ENCODE measurements at regions not wholly inside any gene's neighbourhood (a gene's known extent, or its start where the extent isn't known, plus 50 kb on each side); places are given as distances from the start of the nearest gene placed in this dataset.

- no peak overlapping the region for H3K27ac ChIP-seq
- no peak for DNase-seq (ENCODE audit: extremely low spot score in 2 of 2)
- TF ChIP-seq POLR2A (IDR thresholded peaks at IDR 0.05) (no peak), POLR2AphosphoS5 (IDR thresholded peaks at IDR 0.05; ENCODE audit: insufficient read depth in 1 of 2, low read depth in 1 of 2) (no peak)
- TF ChIP-seq, protein P1, sequence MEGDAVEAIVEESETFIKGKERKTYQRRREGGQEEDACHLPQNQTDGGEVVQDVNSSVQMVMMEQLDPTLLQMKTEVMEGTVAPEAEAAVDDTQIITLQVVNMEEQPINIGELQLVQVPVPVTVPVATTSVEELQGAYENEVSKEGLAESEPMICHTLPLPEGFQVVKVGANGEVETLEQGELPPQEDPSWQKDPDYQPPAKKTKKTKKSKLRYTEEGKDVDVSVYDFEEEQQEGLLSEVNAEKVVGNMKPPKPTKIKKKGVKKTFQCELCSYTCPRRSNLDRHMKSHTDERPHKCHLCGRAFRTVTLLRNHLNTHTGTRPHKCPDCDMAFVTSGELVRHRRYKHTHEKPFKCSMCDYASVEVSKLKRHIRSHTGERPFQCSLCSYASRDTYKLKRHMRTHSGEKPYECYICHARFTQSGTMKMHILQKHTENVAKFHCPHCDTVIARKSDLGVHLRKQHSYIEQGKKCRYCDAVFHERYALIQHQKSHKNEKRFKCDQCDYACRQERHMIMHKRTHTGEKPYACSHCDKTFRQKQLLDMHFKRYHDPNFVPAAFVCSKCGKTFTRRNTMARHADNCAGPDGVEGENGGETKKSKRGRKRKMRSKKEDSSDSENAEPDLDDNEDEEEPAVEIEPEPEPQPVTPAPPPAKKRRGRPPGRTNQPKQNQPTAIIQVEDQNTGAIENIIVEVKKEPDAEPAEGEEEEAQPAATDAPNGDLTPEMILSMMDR (IDR thresholded peaks at IDR 0.05): no peak
- H3K36me3 ChIP-seq: no peaks in the 10 kb centered on the region
- H3K9me3 ChIP-seq: no peaks in the 10 kb centered on the region
- intact Hi-C loops (cut with DNase I): no loop called here
- no peak overlapping the region for H3K4me3 ChIP-seq
- H3K27me3 ChIP-seq: no peaks in the 10 kb centered on the region
- H3K4me1 ChIP-seq: no peaks in the 10 kb centered on the region
Measured at GRCh38 chr14:82354126-82354525, 820.5 kb upstream of the SEL1L start.

GRCh38 chr14:82359201-82359600 is 825.5 kb upstream of the SEL1L start:
- H3K4me1 ChIP-seq: no peaks in the 10 kb centered on the region
- no peaks in the 10 kb centered on the region for H3K9me3 ChIP-seq
- H3K27me3 ChIP-seq: no peaks in the 10 kb centered on the region
- TF ChIP-seq POLR2A (IDR thresholded peaks at IDR 0.05) (no peak), POLR2AphosphoS5 (IDR thresholded peaks at IDR 0.05; ENCODE audit: insufficient read depth in 1 of 2, low read depth in 1 of 2) (no peak)
- TF ChIP-seq, protein P1 (IDR thresholded peaks at IDR 0.05): no peak
- no peak overlapping the region for H3K4me3 ChIP-seq
- intact Hi-C loops (cut with DNase I): no loop called here
- DNase-seq (ENCODE audit: extremely low spot score in 2 of 2): no peak
- no peak overlapping the region for H3K27ac ChIP-seq
- H3K36me3 ChIP-seq: no peaks in the 10 kb centered on the region

- no peaks in the 10 kb centered on the region for H3K36me3 ChIP-seq
- no peak for DNase-seq (ENCODE audit: extremely low spot score in 2 of 2)
- H3K4me1 ChIP-seq: no peaks in the 10 kb centered on the region
- no peak for TF ChIP-seq POLR2A (IDR thresholded peaks at IDR 0.05)
- TF ChIP-seq POLR2AphosphoS5 (IDR thresholded peaks at IDR 0.05; ENCODE audit: insufficient read depth in 1 of 2, low read depth in 1 of 2): no peak
- TF ChIP-seq, protein P1 (IDR thresholded peaks at IDR 0.05): no peak
- no peak overlapping the region for H3K4me3 ChIP-seq
- H3K27me3 ChIP-seq: no peaks in the 10 kb centered on the region
- no peaks in the 10 kb centered on the region for H3K9me3 ChIP-seq
- H3K27ac ChIP-seq: no peak overlapping the region
- intact Hi-C loops (cut with DNase I): no loop called here
Measured at GRCh38 chr14:82362452-82362851, 828.8 kb upstream of the SEL1L start.

DNA sequence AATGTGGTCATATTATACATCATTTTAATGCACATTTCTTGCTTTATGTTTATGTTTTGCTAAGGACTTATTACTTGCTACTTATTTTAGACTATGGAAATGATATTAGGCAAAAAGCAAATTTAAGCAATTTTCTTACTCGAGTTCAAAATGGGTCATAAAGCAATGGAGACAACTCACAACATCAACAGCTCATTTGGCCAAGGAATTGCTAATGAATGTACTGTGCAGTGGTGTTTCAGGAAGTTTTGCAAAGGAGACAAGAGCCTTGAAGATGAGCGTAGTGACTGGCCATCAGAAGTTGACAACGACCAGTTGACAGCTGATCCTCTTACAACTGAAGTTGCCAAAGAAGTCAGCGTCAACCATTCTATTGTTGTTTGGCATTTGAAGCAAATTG is 831.8 kb upstream of the SEL1L start:
- intact Hi-C loops (cut with DNase I): no loop called here

GRCh38 chr14:82366803-82367202 is 833.1 kb upstream of the SEL1L start:
- TF ChIP-seq POLR2A (IDR thresholded peaks at IDR 0.05): no peak
- TF ChIP-seq POLR2AphosphoS5 (IDR thresholded peaks at IDR 0.05; ENCODE audit: insufficient read depth in 1 of 2, low read depth in 1 of 2): no peak
- TF ChIP-seq, protein P1 (IDR thresholded peaks at IDR 0.05): no peak
- Histone ChIP-seq H3K27me3 (no peaks in the 10 kb centered on the region), H3K9me3 (no peaks in the 10 kb centered on the region), H3K4me1 (no peaks in the 10 kb centered on the region), H3K4me3 (no peak overlapping the region), H3K36me3 (no peaks in the 10 kb centered on the region), H3K27ac (no peak overlapping the region)
- DNase-seq (ENCODE audit: extremely low spot score in 2 of 2): no peak
- intact Hi-C loops (cut with DNase I): no loop called here

More for the DNA sequence above, 831.8 kb upstream of the SEL1L start:
- Histone ChIP-seq H3K4me3 (no peak overlapping the region), H3K9me3 (no peaks in the 10 kb centered on the region), H3K36me3 (no peaks in the 10 kb centered on the region), H3K4me1 (no peaks in the 10 kb centered on the region), H3K27ac (no peak overlapping the region), H3K27me3 (no peaks in the 10 kb centered on the region)
- TF ChIP-seq, protein P1 (IDR thresholded peaks at IDR 0.05): no peak
- DNase-seq (ENCODE audit: extremely low spot score in 2 of 2): no peak

Measured in vagina (tissue), 2 donors.